Panc1 (cell line): ENCODE measurements at regions not wholly inside any gene's neighbourhood (a gene's known extent, or its start where the extent isn't known, plus 50 kb on each side); places are given as distances from the start of the nearest gene placed in this dataset.

Source experiments
- ATAC-seq: fragments of 200-7000 bp; cut with Tn5 transposase; 2 replicates; pipeline ENCODE4 v1.9.1; 2020; ENCODE audit warnings: mild to moderate bottlenecking, moderate library complexity
- BruUV-seq: library from RNA; stranded (reverse); fragments of 400-500 nt; replicated peaks from 2 replicates; lab custom pipeline; 2021; lab: Mats Ljungman, UMichigan
- CTCF ChIA-PET: fragments of 300-600 bp; sonication (Branson Sonifier 250); formaldehyde crosslinking; loops from one replicate; lab custom pipeline; 2022; ENCODE audit warnings: antibody characterized with exemption; lab: Charles Lee
- POLR2A ChIA-PET: fragments of 300-600 bp; sonication (Branson Sonifier 250); formaldehyde crosslinking; loops from one replicate; lab custom pipeline; 2022; ENCODE audit warnings: antibody characterized with exemption; lab: Charles Lee
- DNase-seq: peaks from one replicate; pipeline ENCODE4 v3.0.0-alpha.2; 2010; ENCODE audit warnings: low read depth, low spot score
- H3K27ac ChIP-seq: 2 replicates; pipeline ENCODE4 v1.5.1; 2011; ENCODE audit warnings: mild to moderate bottlenecking, low read length, inconsistent platforms
- H3K27me3 ChIP-seq: fragments of 200-500 bp; sonication (Bioruptor generic); 2 replicates; pipeline ENCODE4 v1.6.0; 2014; ENCODE audit warnings: low read length, inconsistent platforms; ENCODE audit not compliant: control insufficient read depth, insufficient read depth
- H3K36me3 ChIP-seq: fragments of 200-500 bp; sonication (Bioruptor generic); 2 replicates; pipeline ENCODE4 v1.5.1; 2014; ENCODE audit warnings: inconsistent platforms, mild to moderate bottlenecking, low read length, moderate library complexity; ENCODE audit not compliant: control insufficient read depth, insufficient read depth
- H3K4me1 ChIP-seq: 2 replicates; pipeline ENCODE4 v1.5.1; 2011; ENCODE audit warnings: inconsistent platforms, mild to moderate bottlenecking, low read length, moderate library complexity; ENCODE audit not compliant: control insufficient read depth, insufficient read depth
- H3K4me3 ChIP-seq, 2 experiments: 2 replicates each; pipeline ENCODE4 v1.5.1; 2011 to 2012; ENCODE audit warnings: low read depth in 2 of 2, low read length in 2 of 2, mild to moderate bottlenecking in 2 of 2, inconsistent platforms in 1 of 2, moderate library complexity in 1 of 2
- H3K9me3 ChIP-seq: fragments of 200-500 bp; sonication (Bioruptor generic); 2 replicates; pipeline ENCODE4 v1.5.1; 2014; ENCODE audit warnings: low read depth, mild to moderate bottlenecking, inconsistent platforms, low read length, moderate library complexity; ENCODE audit not compliant: control insufficient read depth, insufficient read depth
- CTCF ChIP-seq: fragments of 450-650 bp; IDR thresholded peaks from 2 replicates; pipeline ENCODE4 v1.5.1; 2017; ENCODE audit warnings: mild to moderate bottlenecking
- POLR2AphosphoS5 ChIP-seq: IDR thresholded peaks from 2 replicates; pipeline ENCODE4 v1.6.1; 2012; ENCODE audit warnings: mild to moderate bottlenecking, low read depth, low read length, moderate library complexity
- REST ChIP-seq, 2 experiments: IDR thresholded peaks; 2 replicates each; pipeline ENCODE4 v1.6.1; 2011 to 2012; ENCODE audit warnings: low read depth in 2 of 2, control low read depth in 1 of 2, low read length in 1 of 2, mild to moderate bottlenecking in 1 of 2, moderate library complexity in 1 of 2; ENCODE audit not compliant: insufficient read depth in 1 of 2
- SIN3A ChIP-seq: IDR thresholded peaks from 2 replicates; pipeline ENCODE4 v1.6.1; 2012; ENCODE audit warnings: low read depth, mild to moderate bottlenecking, low read length, moderate library complexity, borderline replicate concordance; ENCODE audit not compliant: insufficient read depth
- TCF7L2 ChIP-seq: IDR thresholded peaks from 2 replicates; pipeline ENCODE4 v1.6.1; 2011; ENCODE audit warnings: mild to moderate bottlenecking, low read depth, low read length, inconsistent platforms
- in situ Hi-C: cut with HindIII; loops from 2 replicates; pipeline ENCODE4 v1.10.0; 2016; ENCODE audit warnings: low sequenced_read_pairs, low pct_unique_long_range_greater_than_20kb
- intact Hi-C: fragments of 100-400 bp; cut with micrococcal nuclease; formaldehyde crosslinking; loops from one replicate; pipeline ENCODE4 v1.10.0; 2022; ENCODE audit not compliant: unreplicated experiment

GRCh38 chr10:111298031-111298430 is 221.2 kb downstream of the ADRA2A start:
- intact Hi-C loops, result no loop called here

GRCh38 chr10:111299037-111299436 is 222.2 kb downstream of the ADRA2A start:
- intact Hi-C loops, result no loop called here
- Histone ChIP-seq H3K4me3 (no peak overlapping the region), H3K9me3 (no peaks in the 10 kb centered on the region), H3K36me3 (no peaks in the 10 kb centered on the region), H3K4me1 (no peaks in the 10 kb centered on the region), H3K27ac (no peak overlapping the region), H3K27me3 (no peaks in the 10 kb centered on the region)
- ATAC-seq (no peak), DNase-seq (no peak)
- POLR2A ChIA-PET, result no interaction called here
- in situ Hi-C loops, result no loop called here
- CTCF ChIA-PET, result no interaction called here
- TF ChIP-seq REST (IDR thresholded peaks at IDR 0.05; ENCODE audit: insufficient read depth in 1 of 2, low read depth in 2 of 2, low read length in 1 of 2), result no peak
- TF ChIP-seq SIN3A, result no peak
- no peak for TF ChIP-seq POLR2AphosphoS5
- TF ChIP-seq TCF7L2, result no peak
- no peak for TF ChIP-seq CTCF
- BruUV-seq, result no TSS peak

More at GRCh38 chr10:111298031-111298430, 221.2 kb downstream of the ADRA2A start:
- TF ChIP-seq CTCF (no peak), SIN3A (no peak), REST (IDR thresholded peaks at IDR 0.05; ENCODE audit: insufficient read depth in 1 of 2, low read depth in 2 of 2, low read length in 1 of 2) (no peak), TCF7L2 (no peak), POLR2AphosphoS5 (no peak)
- H3K4me1 ChIP-seq, result no peaks in the 10 kb centered on the region
- ChIA-PET POLR2A (no interaction called here), CTCF (no interaction called here)
- ATAC-seq (no peak), DNase-seq (no peak)
- no peak overlapping the region for H3K4me3 ChIP-seq
- no TSS peak for BruUV-seq
- no peaks in the 10 kb centered on the region for H3K27me3 ChIP-seq
- H3K36me3 ChIP-seq, result no peaks in the 10 kb centered on the region
- in situ Hi-C loops, result no loop called here
- no peaks in the 10 kb centered on the region for H3K9me3 ChIP-seq
- no peak overlapping the region for H3K27ac ChIP-seq
